ENCODE measurements at regions not wholly inside any gene's neighbourhood (a gene's known extent, or its start where the extent isn't known, plus 50 kb on each side); places are given as distances from the start of the nearest gene placed in this dataset.

- H3K4me3 ChIP-seq (replicated peaks in 1 of 3; ENCODE audit: insufficient read depth in 1 of 3, low read depth in 2 of 3, low read length in 3 of 3) = peak overlapping the region in 2 of 3 experiments; percentile 1 to 9; a peak in 1 of 6 replicates
- peak; percentile 79 for ATAC-seq
- ChIA-PET POLR2A (no interaction called here), CTCF (ENCODE audit: low intra/inter-chr PET ratio, low total read pairs) (no interaction called here)
- no peak overlapping the region for H3K9ac ChIP-seq (ENCODE audit: insufficient read depth, low read depth, low read length)
- 0% methylated on average over 2 of the region's 2 CpGs for WGBS (ENCODE audit: low lambda C conversion rate)
- peaks cover 69% of the 10 kb centered on the region for H3K4me1 ChIP-seq (ENCODE audit: insufficient read depth, low read length)
- no peaks in the 10 kb centered on the region for H3K79me2 ChIP-seq (ENCODE audit: insufficient read depth, low read length)
- peak; percentile 64 for DNase-seq (ENCODE audit: low spot score)
- no peaks in the 10 kb centered on the region for H3K36me3 ChIP-seq (replicated peaks in 1 of 2; ENCODE audit: control insufficient read depth in 1 of 2, insufficient read depth in 2 of 2, low read length in 2 of 2)
- no peaks in the 10 kb centered on the region for H3K9me3 ChIP-seq (ENCODE audit: low read length)
- intact Hi-C loops (cut with micrococcal nuclease; ENCODE audit: unreplicated experiment) (loop anchor here (2.0 kb wide), 1 partner anchor 252 kb away; no protein-coding TSS in a partner anchor), in situ Hi-C loops (cut with HindIII; ENCODE audit: extremely low pct_ligation_motif_present, low pct_unique_long_range_greater_than_20kb) (no loop called here)
- no peak overlapping the region for H2AFZ ChIP-seq (ENCODE audit: low read length)
- peak overlapping the region; percentile 49 for H3K4me2 ChIP-seq (ENCODE audit: low read depth, low read length)
- FAIRE-seq = peak; percentile 46
- BruUV-seq (replicated peaks) = no TSS peak
- H3K27me3 ChIP-seq (ENCODE audit: control insufficient read depth in 1 of 2, insufficient read depth in 2 of 2, low read length in 2 of 2) = peaks cover 0 to 6% of the 10 kb centered on the region in 2 experiments; a peak in 2 of 5 replicates
- no peaks in the 10 kb centered on the region for H4K20me1 ChIP-seq (ENCODE audit: insufficient read depth, low read length)
- H3K27ac ChIP-seq (ENCODE audit: extremely low read length, insufficient read depth, low read length) = peak overlapping the region; percentile 38
- peak; percentile 60; the same call in 1 of the 2 replicates for TF ChIP-seq AHDC1 (CRISPR knock-in tag; IDR thresholded peaks at IDR 0.05; ENCODE audit: borderline replicate concordance)
- TF ChIP-seq, protein P1, sequence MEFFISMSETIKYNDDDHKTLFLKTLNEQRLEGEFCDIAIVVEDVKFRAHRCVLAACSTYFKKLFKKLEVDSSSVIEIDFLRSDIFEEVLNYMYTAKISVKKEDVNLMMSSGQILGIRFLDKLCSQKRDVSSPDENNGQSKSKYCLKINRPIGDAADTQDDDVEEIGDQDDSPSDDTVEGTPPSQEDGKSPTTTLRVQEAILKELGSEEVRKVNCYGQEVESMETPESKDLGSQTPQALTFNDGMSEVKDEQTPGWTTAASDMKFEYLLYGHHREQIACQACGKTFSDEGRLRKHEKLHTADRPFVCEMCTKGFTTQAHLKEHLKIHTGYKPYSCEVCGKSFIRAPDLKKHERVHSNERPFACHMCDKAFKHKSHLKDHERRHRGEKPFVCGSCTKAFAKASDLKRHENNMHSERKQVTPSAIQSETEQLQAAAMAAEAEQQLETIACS (CRISPR knock-in tag; IDR thresholded peaks at IDR 0.05) = no peak
- TF ChIP-seq, protein P2, sequence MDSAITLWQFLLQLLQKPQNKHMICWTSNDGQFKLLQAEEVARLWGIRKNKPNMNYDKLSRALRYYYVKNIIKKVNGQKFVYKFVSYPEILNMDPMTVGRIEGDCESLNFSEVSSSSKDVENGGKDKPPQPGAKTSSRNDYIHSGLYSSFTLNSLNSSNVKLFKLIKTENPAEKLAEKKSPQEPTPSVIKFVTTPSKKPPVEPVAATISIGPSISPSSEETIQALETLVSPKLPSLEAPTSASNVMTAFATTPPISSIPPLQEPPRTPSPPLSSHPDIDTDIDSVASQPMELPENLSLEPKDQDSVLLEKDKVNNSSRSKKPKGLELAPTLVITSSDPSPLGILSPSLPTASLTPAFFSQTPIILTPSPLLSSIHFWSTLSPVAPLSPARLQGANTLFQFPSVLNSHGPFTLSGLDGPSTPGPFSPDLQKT (CRISPR knock-in tag; IDR thresholded peaks at IDR 0.05; ENCODE audit: borderline replicate concordance) = no peak
- peak; percentile 46 for TF ChIP-seq CREM (IDR thresholded peaks at IDR 0.05)
- no peak for TF ChIP-seq CREM (CRISPR knock-in tag; IDR thresholded peaks at IDR 0.05)
- TF ChIP-seq REST (IDR thresholded peaks at IDR 0.05; ENCODE audit: borderline replicate concordance in 1 of 2, low read depth in 1 of 2, low read length in 2 of 2) = no peak
- no peak for TF ChIP-seq SP140L (CRISPR knock-in tag; IDR thresholded peaks at IDR 0.05; ENCODE audit: borderline replicate concordance)
- TF ChIP-seq, protein P3, sequence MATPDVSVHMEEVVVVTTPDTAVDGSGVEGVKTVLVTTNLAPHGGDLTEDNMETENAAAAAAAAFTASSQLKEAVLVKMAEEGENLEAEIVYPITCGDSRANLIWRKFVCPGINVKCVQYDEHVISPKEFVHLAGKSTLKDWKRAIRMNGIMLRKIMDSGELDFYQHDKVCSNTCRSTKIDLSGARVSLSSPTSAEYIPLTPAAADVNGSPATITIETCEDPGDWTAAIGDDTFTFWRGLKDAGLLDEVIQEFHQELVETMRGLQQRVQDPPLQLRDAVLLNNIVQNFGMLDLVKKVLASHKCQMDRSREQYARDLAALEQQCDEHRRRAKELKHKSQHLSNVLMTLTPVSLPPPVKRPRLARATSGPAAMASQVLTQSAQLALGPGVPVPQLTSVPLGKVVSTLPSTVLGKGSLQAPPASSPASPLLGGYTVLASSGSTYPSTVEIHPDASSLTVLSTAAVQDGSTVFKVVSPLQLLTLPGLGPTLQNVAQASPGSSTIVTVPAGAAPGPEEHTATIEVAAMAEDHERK (CRISPR knock-in tag; IDR thresholded peaks at IDR 0.05; ENCODE audit: low read depth) = no peak
- TF ChIP-seq NCOA2 (CRISPR knock-in tag; IDR thresholded peaks at IDR 0.05) = no peak
- TF ChIP-seq KDM6A (CRISPR knock-in tag; IDR thresholded peaks at IDR 0.05; ENCODE audit: low read depth) = peak; percentile 38; the same call in 1 of the 2 replicates
Observed at GRCh38 chr13:99909097-99909835, 62.3 kb downstream of the ZIC5 start.
